Heart right ventricle (tissue), 16 donors: ENCODE measurements at regions not wholly inside any gene's neighbourhood (a gene's known extent, or its start where the extent isn't known, plus 50 kb on each side); places are given as distances from the start of the nearest gene placed in this dataset.
"Not testable (repeated sequence)": the region's sequence is repeated elsewhere in the genome, so short reads cannot be mapped to it uniquely, and the experiment has no call there.

ENCODE experiments used
- ATAC-seq, 8 donors: fragments of 200-7000 bp; cut with Tn5 transposase; one replicate each; pipeline ENCODE4 v1.9.1; 2020; ENCODE audit warnings: mild to moderate bottlenecking in 8 of 8, moderate library complexity in 8 of 8, moderate number of reproducible peaks in 1 of 8
- DNase-seq, 2 donors: peaks; one replicate each; pipeline ENCODE4 v3.0.0-alpha.2; 2020
- H3K27ac ChIP-seq, 10 donors: fragments of 200-600 bp; sonication (generic) in 2 of 10; one replicate each; pipeline versions ENCODE4 v1.5.0 to v1.8.0; 2020 to 2022; ENCODE audit warnings: mild to moderate bottlenecking in 3 of 10
- H3K27me3 ChIP-seq, 7 donors: fragments of 200-600 bp; one replicate each; pipeline ENCODE4 v1.8.0; 2021 to 2022; ENCODE audit warnings: mild to moderate bottlenecking in 2 of 7
- H3K36me3 ChIP-seq, 9 donors: fragments of 200-600 bp; sonication (generic) in 1 of 9; one replicate each; pipeline versions ENCODE4 v1.5.0 to v1.8.0; 2020 to 2022; ENCODE audit warnings: mild to moderate bottlenecking in 2 of 9
- H3K4me1 ChIP-seq, 9 donors: fragments of 200-600 bp; sonication (generic) in 1 of 9; one replicate each; pipeline versions ENCODE4 v1.5.0 to v1.8.0; 2020 to 2022; ENCODE audit warnings: mild to moderate bottlenecking in 4 of 9
- H3K4me3 ChIP-seq, 10 donors: fragments of 200-600 bp; sonication (generic) in 2 of 10; one replicate each; pipeline versions ENCODE4 v1.5.0 to v1.8.0; 2020 to 2022; ENCODE audit warnings: mild to moderate bottlenecking in 7 of 10, moderate library complexity in 2 of 10
- H3K9me3 ChIP-seq, 11 donors: fragments of 200-600 bp in 10 of 11; sonication (generic) in 2 of 11; one replicate each; pipeline versions ENCODE4 v1.5.0 to v1.8.0; 2013 to 2022; ENCODE audit warnings: mild to moderate bottlenecking in 2 of 11, control low read depth in 1 of 11, moderate library complexity in 1 of 11
- WGBS, 2 donors: extraction: QIAGEN DNeasy Blood & Tissue Kit; methylation state at CpG; one replicate each; pipeline ENCODE4 v1.1.7; 2013; ENCODE audit warnings: inconsistent platforms in 1 of 2; 5-methylcytosine and 5-hydroxymethylcytosine counted together
- intact Hi-C, 10 donors: fragments of 100-400 bp; cut with DNase I; formaldehyde crosslinking; loops; one replicate each; pipeline versions ENCODE4 v1.11.1 to v1.14.2; 2022
- TF ChIP-seq, protein P1 (sequence below), 9 donors: fragments of 200-600 bp; sonication (generic) in 2 of 9; IDR thresholded peaks; one replicate each; pipeline versions ENCODE4 v1.5.0 to v1.8.0; 2021 to 2022; ENCODE audit warnings: antibody characterized with exemption in 9 of 9, mild to moderate bottlenecking in 5 of 9, moderate library complexity in 1 of 9
- donor health status: Arrhythmogenic right ventricular cardiomyopathy.
- donor health status: ischemic (EF 13 %, LVEDD 7.1; RV severe dilation, severe dysfunction).
- donor health status: healthy with polysubstance abuse.
- donor health status: DM: no; HTN: yes; CAD: no.
- donor health status: DM: no; HTN: no; CAD: no.
- donor health status: ischemic (EF 25% LVEDD 6.9; RV normal size, moderate dysfunction).
- donor health status: ischemic (EF 25% LVEDD 5.7; RV mildly dilated, moderate dysfunction).
- donor health status: healthy.
- donor health status: DM: yes; HTN: yes; CAD: no.
- donor health status: Ischemic cardiomyopathy.
- donor health status: ischemic (EF 35%, LVEDD 5.7; RV mildly dilated, moderate dysfunction).
- donor health status: nonischemic (EF 11% LVEDD 7.7; RV severe dilation, severe dysfunction).
- donor health status: DM: yes; HTN: yes; CAD: no.
- donor health status: PGD.
- donor health status: ischemic (EF 29% LVEDD 5.4; RV normal size, mild dysfunction).
- donor health status: nonischemic (EF 23%, LVEDD 6.1; RV moderate dilation, normal function).

DNA sequence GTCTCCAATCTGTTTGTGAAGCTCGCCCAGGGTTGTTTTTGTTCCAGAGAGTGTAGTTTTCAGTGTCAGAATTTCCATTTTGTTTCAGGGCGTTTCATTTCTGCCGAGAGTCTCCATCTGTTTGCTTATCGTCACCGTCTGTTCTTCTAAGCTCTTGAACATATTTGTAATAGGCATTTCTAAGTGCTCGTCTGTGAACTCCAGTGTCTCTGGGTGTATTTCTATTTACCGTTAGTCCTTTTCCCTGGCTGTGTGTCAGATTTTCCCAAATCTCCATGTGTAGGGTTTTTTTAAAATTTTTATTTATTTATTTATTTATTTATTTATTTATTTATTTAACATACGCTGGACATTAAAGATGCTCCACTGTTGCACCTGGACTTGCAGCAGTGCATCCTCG, 62.5 kb upstream of the LRPAP1 start:
- H3K4me1 ChIP-seq, ATAC-seq, DNase-seq, intact Hi-C loops, H3K9me3 ChIP-seq, H3K27ac ChIP-seq, H3K36me3 ChIP-seq, H3K4me3 ChIP-seq: not testable (repeated sequence)
- peaks cover 0 to 28% (median 6%) of the 10 kb centered on the region in 7 donors for H3K27me3 ChIP-seq
- 84 to 86% methylated on average over 9 of the region's 9 CpGs for WGBS, 2 donors

DNA sequence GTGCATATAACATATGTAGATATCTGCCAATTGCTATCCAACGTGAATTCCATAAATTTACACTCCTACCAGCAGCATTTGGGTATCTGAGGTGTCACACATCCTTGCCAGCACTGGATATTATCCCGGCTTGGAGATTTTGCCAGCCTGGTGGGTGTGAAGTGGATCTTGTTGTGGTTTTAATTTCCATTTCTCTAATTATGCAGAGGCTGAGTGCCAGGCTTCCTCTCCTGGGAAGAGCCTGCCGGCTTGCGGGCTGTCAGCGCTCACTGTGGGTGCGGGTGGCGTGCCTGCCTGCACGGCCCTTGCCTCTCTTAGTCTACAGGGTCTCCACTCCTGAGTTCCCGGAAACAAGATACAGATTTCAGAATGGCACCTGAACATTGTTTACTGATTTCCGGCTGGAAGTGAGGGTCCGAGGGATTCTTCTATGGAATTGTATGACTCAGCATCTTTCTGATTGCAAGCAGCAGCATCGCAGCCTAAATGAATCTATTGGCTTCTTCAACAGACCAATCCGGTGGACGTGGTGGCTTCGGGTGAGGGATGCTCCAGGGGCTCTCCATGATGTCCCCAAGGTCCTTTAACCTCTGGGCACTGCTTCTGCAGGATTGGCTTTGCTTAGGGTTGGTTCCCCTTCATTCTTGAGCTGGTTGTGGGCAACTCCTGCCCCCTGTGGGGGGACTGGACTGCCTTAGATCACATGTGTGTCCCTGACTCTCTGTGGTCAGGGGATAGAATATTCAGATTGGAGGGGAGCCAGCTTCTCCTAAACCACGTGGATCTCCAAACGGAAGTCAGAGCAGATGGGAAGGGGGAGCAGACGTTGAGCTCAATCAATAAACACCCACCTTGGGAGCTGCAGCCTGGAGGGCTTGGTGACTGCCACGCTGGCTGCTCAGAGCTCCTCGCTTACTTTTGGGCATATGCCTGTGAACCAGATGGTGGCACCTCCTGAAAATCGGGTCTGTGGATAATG, 58.0 kb upstream of the LRPAP1 start:
- H3K27ac ChIP-seq, DNase-seq, H3K4me1 ChIP-seq, ATAC-seq, H3K36me3 ChIP-seq, H3K4me3 ChIP-seq, H3K9me3 ChIP-seq, intact Hi-C loops: not testable (repeated sequence)
- 51 to 55% methylated on average over 20 to 21 of the region's 21 CpGs for WGBS, 2 donors
- H3K27me3 ChIP-seq, result peaks cover 0 to 19% (median 0%) of the 10 kb centered on the region in 7 donors

DNA sequence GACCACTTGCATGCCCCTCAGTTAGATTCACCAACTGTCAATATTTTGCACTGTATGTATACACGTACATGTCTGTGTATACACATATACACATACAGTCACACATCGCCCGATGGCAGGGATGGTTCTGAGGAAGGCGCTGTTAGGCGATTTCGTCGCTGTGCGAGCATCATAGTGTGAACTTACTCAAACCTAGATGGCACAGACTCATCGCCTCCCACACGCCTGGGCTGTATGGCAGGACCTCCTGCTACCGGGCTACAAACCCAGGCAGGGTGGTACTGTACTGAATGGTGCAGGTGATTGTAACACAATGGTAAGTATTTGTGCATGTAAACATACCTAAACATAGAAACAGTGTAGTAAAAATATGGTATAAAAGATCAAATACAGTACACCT, 57.2 kb upstream of the LRPAP1 start:
- ATAC-seq, H3K36me3 ChIP-seq, DNase-seq, H3K27ac ChIP-seq, intact Hi-C loops, H3K4me1 ChIP-seq, H3K9me3 ChIP-seq, H3K4me3 ChIP-seq: not testable (repeated sequence)
- 91 to 95% methylated on average over 10 of the region's 11 CpGs for WGBS, 2 donors
- H3K27me3 ChIP-seq, result peaks cover 0 to 11% (median 0%) of the 10 kb centered on the region in 7 donors

DNA sequence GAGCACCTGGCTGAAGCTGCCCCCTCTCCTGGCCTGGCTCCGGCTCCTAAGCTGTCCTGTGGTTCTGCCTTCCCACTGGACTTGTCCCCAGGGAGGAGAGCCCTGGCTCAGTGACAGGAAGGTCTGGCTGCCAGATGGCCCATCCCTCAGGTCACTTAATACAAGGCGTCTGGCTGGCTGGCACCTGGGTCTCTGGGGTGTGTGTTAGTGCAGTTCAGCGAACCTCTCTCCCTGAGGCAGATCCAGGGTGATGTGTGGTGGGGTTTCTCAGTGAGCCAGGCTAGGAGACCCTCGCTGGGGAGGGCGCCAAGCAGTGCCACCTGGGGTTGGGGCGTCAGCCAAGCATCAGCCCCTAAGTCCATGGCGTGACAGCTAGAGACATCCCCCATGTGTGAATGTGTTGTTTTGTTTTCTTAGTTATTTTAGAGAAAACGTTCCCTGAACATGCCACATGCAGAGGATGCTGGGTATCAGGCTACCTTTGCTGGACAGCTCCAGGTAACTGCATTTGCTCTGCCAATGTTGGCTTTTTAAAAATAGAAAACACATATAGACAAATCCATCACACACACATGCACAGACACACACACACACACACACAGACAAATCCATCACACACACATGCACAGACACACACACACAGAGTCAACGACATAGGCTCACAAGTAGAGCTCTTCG, 56.4 kb upstream of the LRPAP1 start:
- ATAC-seq, H3K9me3 ChIP-seq, H3K27me3 ChIP-seq, H3K27ac ChIP-seq, H3K36me3 ChIP-seq, H3K4me1 ChIP-seq, intact Hi-C loops, DNase-seq, H3K4me3 ChIP-seq: not testable (repeated sequence)
- WGBS, 2 donors, result 59 to 68% methylated on average over 9 of the region's 10 CpGs

DNA sequence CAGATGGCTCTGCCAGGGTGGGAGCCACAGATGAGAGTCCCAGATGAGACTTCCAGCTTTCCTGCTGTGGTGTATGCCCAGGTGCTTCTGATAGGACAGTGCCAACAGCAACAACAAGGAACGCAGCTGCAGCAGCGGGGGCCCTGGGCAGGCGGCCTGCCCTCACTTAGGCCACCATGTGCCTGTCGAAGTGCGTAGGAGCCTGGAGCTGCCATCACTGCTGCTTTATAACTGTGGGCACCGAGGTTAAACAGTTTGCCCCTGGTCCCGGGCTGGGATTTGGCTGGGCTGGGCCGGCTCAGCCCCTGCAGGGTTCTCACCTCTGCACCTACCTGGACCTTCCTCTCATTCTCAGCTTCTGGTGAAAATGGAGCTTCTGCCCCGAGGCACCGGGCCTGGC, 54.4 kb upstream of the LRPAP1 start:
- H3K9me3 ChIP-seq, H3K4me3 ChIP-seq, intact Hi-C loops, ATAC-seq, H3K36me3 ChIP-seq, DNase-seq, H3K4me1 ChIP-seq, H3K27me3 ChIP-seq, H3K27ac ChIP-seq: not testable (repeated sequence)
- 93 to 96% methylated on average over 10 of the region's 10 CpGs for WGBS, 2 donors

DNA sequence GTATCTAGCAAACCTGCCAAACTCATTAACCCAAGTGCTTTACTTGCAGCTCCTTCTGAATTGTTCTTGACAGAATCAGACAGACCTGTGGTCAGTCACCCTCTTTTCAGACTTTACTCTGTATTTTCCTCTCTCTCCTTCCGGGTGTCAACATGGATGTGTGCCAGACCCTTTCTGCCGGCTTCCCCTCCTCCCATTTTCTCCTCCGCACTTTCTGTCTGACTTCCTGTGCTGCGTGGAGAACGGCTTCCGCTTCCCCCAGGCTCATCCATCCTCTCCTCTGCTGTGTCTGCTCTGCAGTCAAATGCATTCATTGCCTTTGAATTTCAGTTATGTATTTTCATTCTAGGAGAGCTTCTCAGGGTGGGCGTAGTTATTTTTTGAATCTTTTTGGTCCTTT, 53.3 kb upstream of the LRPAP1 start:
- 32 to 35% methylated on average over 7 of the region's 7 CpGs for WGBS, 2 donors
- ATAC-seq, H3K27me3 ChIP-seq, H3K4me3 ChIP-seq, H3K36me3 ChIP-seq, intact Hi-C loops, H3K27ac ChIP-seq, H3K9me3 ChIP-seq, H3K4me1 ChIP-seq, DNase-seq: not testable (repeated sequence)

DNA sequence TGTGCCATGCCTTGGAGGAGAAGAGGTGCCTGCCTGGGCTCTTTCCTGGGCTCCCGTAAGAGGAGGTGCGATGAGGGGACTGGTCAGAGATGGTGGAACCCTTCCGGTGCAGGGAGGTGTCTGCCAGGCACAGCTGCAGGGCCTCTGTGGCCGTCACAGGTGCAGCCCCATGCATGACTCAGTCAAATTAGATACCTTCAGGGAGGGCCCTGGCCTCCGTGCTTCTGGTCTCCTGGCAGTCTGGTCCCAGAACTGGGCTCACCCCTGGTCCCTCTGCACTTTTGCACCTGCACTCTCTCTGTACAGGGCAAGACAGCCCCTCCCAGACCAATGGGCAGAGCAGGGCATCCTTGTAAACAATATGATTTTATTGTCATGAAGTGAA, 49.9 kb upstream of the LRPAP1 start:
- ATAC-seq (no peak), DNase-seq (no peak)
- peaks cover 0 to 5% (median 0%) of the 10 kb centered on the region in 7 donors for H3K27me3 ChIP-seq
- WGBS, 2 donors, result 72 to 88% methylated on average over 5 of the region's 5 CpGs
- no peaks in the 10 kb centered on the region for H3K36me3 ChIP-seq
- no peaks in the 10 kb centered on the region for H3K9me3 ChIP-seq
- no peak overlapping the region for H3K27ac ChIP-seq
- intact Hi-C loops, result no loop called here
- no peak overlapping the region for H3K4me3 ChIP-seq
- TF ChIP-seq, protein P1, sequence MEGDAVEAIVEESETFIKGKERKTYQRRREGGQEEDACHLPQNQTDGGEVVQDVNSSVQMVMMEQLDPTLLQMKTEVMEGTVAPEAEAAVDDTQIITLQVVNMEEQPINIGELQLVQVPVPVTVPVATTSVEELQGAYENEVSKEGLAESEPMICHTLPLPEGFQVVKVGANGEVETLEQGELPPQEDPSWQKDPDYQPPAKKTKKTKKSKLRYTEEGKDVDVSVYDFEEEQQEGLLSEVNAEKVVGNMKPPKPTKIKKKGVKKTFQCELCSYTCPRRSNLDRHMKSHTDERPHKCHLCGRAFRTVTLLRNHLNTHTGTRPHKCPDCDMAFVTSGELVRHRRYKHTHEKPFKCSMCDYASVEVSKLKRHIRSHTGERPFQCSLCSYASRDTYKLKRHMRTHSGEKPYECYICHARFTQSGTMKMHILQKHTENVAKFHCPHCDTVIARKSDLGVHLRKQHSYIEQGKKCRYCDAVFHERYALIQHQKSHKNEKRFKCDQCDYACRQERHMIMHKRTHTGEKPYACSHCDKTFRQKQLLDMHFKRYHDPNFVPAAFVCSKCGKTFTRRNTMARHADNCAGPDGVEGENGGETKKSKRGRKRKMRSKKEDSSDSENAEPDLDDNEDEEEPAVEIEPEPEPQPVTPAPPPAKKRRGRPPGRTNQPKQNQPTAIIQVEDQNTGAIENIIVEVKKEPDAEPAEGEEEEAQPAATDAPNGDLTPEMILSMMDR (IDR thresholded peaks at IDR 0.05), result no peak
- no peaks in the 10 kb centered on the region for H3K4me1 ChIP-seq
